ENCODE measurements at regions not wholly inside any gene's neighbourhood (a gene's known extent, or its start where the extent isn't known, plus 50 kb on each side); places are given as distances from the start of the nearest gene placed in this dataset.

GRCh38 chrX:40192196-40192595, 94.4 kb upstream of the BCOR start:
- H3K9me2 ChIP-seq (ENCODE audit: insufficient read depth), result no peaks in the 10 kb centered on the region
- no peaks in the 10 kb centered on the region for H3K27me3 ChIP-seq (ENCODE audit: insufficient read depth, low read depth)
- H3F3A ChIP-seq (ENCODE audit: insufficient read depth, low read depth), result no peaks in the 10 kb centered on the region
- H3K79me2 ChIP-seq (ENCODE audit: low read depth), result no peaks in the 10 kb centered on the region
- no peaks in the 10 kb centered on the region for H3K4me1 ChIP-seq (replicated peaks; ENCODE audit: insufficient read depth)
- TF ChIP-seq EZH2 (IDR thresholded peaks at IDR 0.05; ENCODE audit: low read depth) (no peak), CTCF (conservative IDR thresholded peaks at IDR 0.05) (no peak)
- H3K9me3 ChIP-seq (ENCODE audit: insufficient read depth, low read depth), result no peaks in the 10 kb centered on the region
- no peak overlapping the region for H3K4me2 ChIP-seq
- H3K27ac ChIP-seq, result no peak overlapping the region
- no TSS peak for BruUV-seq (replicated peaks)
- POLR2A ChIA-PET (ENCODE audit: unreplicated experiment), result no interaction called here
- no peaks in the 10 kb centered on the region for H4K20me1 ChIP-seq (ENCODE audit: insufficient read depth)
- H3K36me3 ChIP-seq (ENCODE audit: low read depth), result no peaks in the 10 kb centered on the region
- CTCF ChIA-PET, result no interaction called here
- no peak overlapping the region for H3K4me3 ChIP-seq
- H2AFZ ChIP-seq, result no peak overlapping the region
- intact Hi-C loops (cut with micrococcal nuclease; ENCODE audit: unreplicated experiment), result no loop called here
- DNase-seq, result no peak

- Histone ChIP-seq H2AFZ (no peak overlapping the region), H3K27ac (no peak overlapping the region), H3K27me3 (ENCODE audit: insufficient read depth, low read depth) (no peaks in the 10 kb centered on the region), H3K4me1 (replicated peaks; ENCODE audit: insufficient read depth) (no peaks in the 10 kb centered on the region), H3K9me2 (ENCODE audit: insufficient read depth) (no peaks in the 10 kb centered on the region), H3K4me3 (no peak overlapping the region), H3K36me3 (ENCODE audit: low read depth) (no peaks in the 10 kb centered on the region), H3K79me2 (ENCODE audit: low read depth) (no peaks in the 10 kb centered on the region), H4K20me1 (ENCODE audit: insufficient read depth) (no peaks in the 10 kb centered on the region), H3K9me3 (ENCODE audit: insufficient read depth, low read depth) (no peaks in the 10 kb centered on the region), H3K4me2 (no peak overlapping the region), H3F3A (ENCODE audit: insufficient read depth, low read depth) (no peaks in the 10 kb centered on the region)
- intact Hi-C loops (cut with micrococcal nuclease; ENCODE audit: unreplicated experiment), result no loop called here
- POLR2A ChIA-PET (ENCODE audit: unreplicated experiment), result no interaction called here
- BruUV-seq (replicated peaks), result no TSS peak
- no peak for DNase-seq
- TF ChIP-seq CTCF (conservative IDR thresholded peaks at IDR 0.05), result no peak
- TF ChIP-seq EZH2 (IDR thresholded peaks at IDR 0.05; ENCODE audit: low read depth), result no peak
- CTCF ChIA-PET, result no interaction called here
Observed at GRCh38 chrX:40189637-40190036, 91.9 kb upstream of the BCOR start.

GRCh38 chrX:40188573-40189417, 91.0 kb upstream of the BCOR start:
- Histone ChIP-seq H2AFZ (no peak overlapping the region), H3K9me3 (ENCODE audit: insufficient read depth, low read depth) (no peaks in the 10 kb centered on the region), H3K36me3 (ENCODE audit: low read depth) (no peaks in the 10 kb centered on the region), H3K4me1 (replicated peaks; ENCODE audit: insufficient read depth) (no peaks in the 10 kb centered on the region), H3K27ac (no peak overlapping the region), H3K79me2 (ENCODE audit: low read depth) (no peaks in the 10 kb centered on the region), H3K4me2 (no peak overlapping the region), H3K27me3 (ENCODE audit: insufficient read depth, low read depth) (no peaks in the 10 kb centered on the region), H3F3A (ENCODE audit: insufficient read depth, low read depth) (no peaks in the 10 kb centered on the region), H3K9me2 (ENCODE audit: insufficient read depth) (no peaks in the 10 kb centered on the region), H3K4me3 (no peak overlapping the region), H4K20me1 (ENCODE audit: insufficient read depth) (no peaks in the 10 kb centered on the region)
- TF ChIP-seq CTCF (conservative IDR thresholded peaks at IDR 0.05) (no peak), EZH2 (IDR thresholded peaks at IDR 0.05; ENCODE audit: low read depth) (no peak)
- ChIA-PET CTCF (no interaction called here), POLR2A (ENCODE audit: unreplicated experiment) (no interaction called here)
- DNase-seq, result no peak
- no TSS peak for BruUV-seq (replicated peaks)
- intact Hi-C loops (cut with micrococcal nuclease; ENCODE audit: unreplicated experiment), result no loop called here

Measured in PC-9 (cell line).